Thyroid gland (tissue), 4 donors: ENCODE measurements at regions not wholly inside any gene's neighbourhood (a gene's known extent, or its start where the extent isn't known, plus 50 kb on each side); places are given as distances from the start of the nearest gene placed in this dataset.

Source experiments
- DNase-seq, 2 donors: peaks; one replicate each; pipeline ENCODE4 v3.0.0-alpha.2; 2019
- H3K27ac ChIP-seq, 3 donors: fragments of 200-600 bp; sonication (generic); 1 replicate in 2 of 3; 2 replicates in 1 of 3; pipeline ENCODE4 v1.5.1; 2016 to 2019; ENCODE audit warnings: mild to moderate bottlenecking in 1 of 3, moderate library complexity in 1 of 3
- H3K27me3 ChIP-seq: fragments of 200-600 bp; sonication (generic); one replicate; pipeline ENCODE4 v1.5.1; 2019
- H3K36me3 ChIP-seq, 2 donors: fragments of 200-600 bp; sonication (generic); one replicate each; pipeline ENCODE4 v1.5.1; 2016 to 2019
- H3K4me1 ChIP-seq, 2 donors: fragments of 200-600 bp; sonication (generic); one replicate each; pipeline ENCODE4 v1.5.1; 2017 to 2019
- H3K4me3 ChIP-seq, 3 donors: fragments of 200-600 bp; sonication (generic); replicated peaks in 1 of 3; 1 replicate in 2 of 3; 2 replicates in 1 of 3; pipeline ENCODE4 v1.5.1; 2016; ENCODE audit warnings: mild to moderate bottlenecking in 1 of 3
- H3K9me3 ChIP-seq: fragments of 200-600 bp; sonication (generic); one replicate; pipeline ENCODE4 v1.5.1; 2017
- CTCF ChIP-seq, 6 experiments: fragments of 200-600 bp in 3 of 6; fragments of 450-650 bp in 3 of 6; sonication (generic) in 3 of 6; IDR thresholded peaks; one replicate each; pipeline ENCODE4 v1.5.1; 2016 to 2019; ENCODE audit warnings: antibody characterized with exemption in 6 of 6, mild to moderate bottlenecking in 2 of 6, inconsistent platforms in 1 of 6, moderate library complexity in 1 of 6
- POLR2A ChIP-seq, 2 donors: fragments of 450-650 bp; IDR thresholded peaks; one replicate each; pipeline ENCODE4 v1.6.1; 2017; ENCODE audit warnings: antibody characterized with exemption in 2 of 2, mild to moderate bottlenecking in 2 of 2, moderate library complexity in 1 of 2
- whole genome bisulfite sequencing, 2 donors: methylation state at CpG; one replicate each; pipeline ENCODE4 v1.1.5; 2017; 5-methylcytosine and 5-hydroxymethylcytosine counted together
- intact Hi-C: fragments of 100-400 bp; cut with DNase I; formaldehyde crosslinking; loops from one replicate; pipeline ENCODE4 v1.15.1; 2023

DNA sequence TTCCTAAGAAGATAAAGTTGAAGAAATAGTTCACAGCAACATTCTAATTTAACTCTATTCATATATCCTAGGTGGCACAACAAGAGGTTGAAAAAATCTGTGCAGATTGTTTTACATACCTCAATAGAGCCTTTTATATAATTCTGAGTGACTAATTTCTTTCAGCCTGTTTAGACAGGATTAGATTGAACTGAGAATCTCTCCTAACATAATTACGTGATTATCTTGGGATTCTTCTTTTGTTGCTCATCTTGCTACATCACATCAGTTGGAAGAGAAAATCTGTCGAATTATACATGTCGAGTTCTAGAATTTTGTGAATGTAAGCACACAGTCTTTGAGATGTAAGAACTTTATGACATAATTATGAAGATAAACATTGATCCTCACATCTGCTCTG is 1873.7 kb upstream of the IGFBP7 start:
- intact Hi-C loops = no loop called here
- no peak for DNase-seq
- WGBS, 2 donors = 89 to 94% methylated on average over 3 of the region's 3 CpGs
- Histone ChIP-seq H3K36me3 (no peaks in the 10 kb centered on the region), H3K27ac (no peak overlapping the region), H3K27me3 (no peaks in the 10 kb centered on the region), H3K9me3 (no peaks in the 10 kb centered on the region), H3K4me3 (no peak overlapping the region), H3K4me1 (no peaks in the 10 kb centered on the region)
- no peak for TF ChIP-seq POLR2A (IDR thresholded peaks at IDR 0.05)
- TF ChIP-seq CTCF (IDR thresholded peaks at IDR 0.05) = no peak

GRCh38 chr4:59002148-59002547 is 1892.0 kb upstream of the IGFBP7 start:
- TF ChIP-seq CTCF (IDR thresholded peaks at IDR 0.05) (no peak), POLR2A (IDR thresholded peaks at IDR 0.05) (no peak)
- 67 to 68% methylated on average over 1 of the region's 1 CpG for WGBS, 2 donors
- H3K4me1 ChIP-seq = no peaks in the 10 kb centered on the region
- H3K36me3 ChIP-seq = no peaks in the 10 kb centered on the region
- no peaks in the 10 kb centered on the region for H3K9me3 ChIP-seq
- intact Hi-C loops = no loop called here
- no peak overlapping the region for H3K27ac ChIP-seq
- H3K27me3 ChIP-seq = no peaks in the 10 kb centered on the region
- DNase-seq = no peak
- no peak overlapping the region for H3K4me3 ChIP-seq

- H3K36me3 ChIP-seq = no peaks in the 10 kb centered on the region
- H3K27ac ChIP-seq = no peak overlapping the region
- no peaks in the 10 kb centered on the region for H3K4me1 ChIP-seq
- DNase-seq = no peak
- TF ChIP-seq CTCF (IDR thresholded peaks at IDR 0.05) = no peak
- TF ChIP-seq POLR2A (IDR thresholded peaks at IDR 0.05) = no peak
- H3K4me3 ChIP-seq = no peak overlapping the region
- no peaks in the 10 kb centered on the region for H3K27me3 ChIP-seq
- intact Hi-C loops = no loop called here
- no peaks in the 10 kb centered on the region for H3K9me3 ChIP-seq
Measured at GRCh38 chr4:59024257-59024656, 1914.1 kb upstream of the IGFBP7 start.

- no peak for DNase-seq
- no peaks in the 10 kb centered on the region for H3K9me3 ChIP-seq
- intact Hi-C loops = no loop called here
- H3K4me1 ChIP-seq = no peaks in the 10 kb centered on the region
- H3K27ac ChIP-seq = no peak overlapping the region
- H3K36me3 ChIP-seq = no peaks in the 10 kb centered on the region
- 87 to 88% methylated on average over 1 of the region's 1 CpG for WGBS, 2 donors
- TF ChIP-seq POLR2A (IDR thresholded peaks at IDR 0.05) = no peak
- TF ChIP-seq CTCF (IDR thresholded peaks at IDR 0.05) = no peak
- H3K27me3 ChIP-seq = no peaks in the 10 kb centered on the region
- H3K4me3 ChIP-seq = no peak overlapping the region
Measured at GRCh38 chr4:59037812-59038211, 1927.6 kb upstream of the IGFBP7 start.

GRCh38 chr4:59039046-59039445 is 1928.9 kb upstream of the IGFBP7 start:
- Histone ChIP-seq H3K27ac (no peak overlapping the region), H3K27me3 (no peaks in the 10 kb centered on the region), H3K4me3 (no peak overlapping the region), H3K36me3 (no peaks in the 10 kb centered on the region), H3K4me1 (no peaks in the 10 kb centered on the region), H3K9me3 (no peaks in the 10 kb centered on the region)
- DNase-seq = no peak
- intact Hi-C loops = no loop called here
- TF ChIP-seq CTCF (IDR thresholded peaks at IDR 0.05) (no peak), POLR2A (IDR thresholded peaks at IDR 0.05) (no peak)
- 93 to 95% methylated on average over 6 of the region's 6 CpGs for WGBS, 2 donors
